ENCODE measurements at regions not wholly inside any gene's neighbourhood (a gene's known extent, or its start where the extent isn't known, plus 50 kb on each side); places are given as distances from the start of the nearest gene placed in this dataset.
"Not testable (repeated sequence)": the region's sequence is repeated elsewhere in the genome, so short reads cannot be mapped to it uniquely, and the experiment has no call there.

DNA sequence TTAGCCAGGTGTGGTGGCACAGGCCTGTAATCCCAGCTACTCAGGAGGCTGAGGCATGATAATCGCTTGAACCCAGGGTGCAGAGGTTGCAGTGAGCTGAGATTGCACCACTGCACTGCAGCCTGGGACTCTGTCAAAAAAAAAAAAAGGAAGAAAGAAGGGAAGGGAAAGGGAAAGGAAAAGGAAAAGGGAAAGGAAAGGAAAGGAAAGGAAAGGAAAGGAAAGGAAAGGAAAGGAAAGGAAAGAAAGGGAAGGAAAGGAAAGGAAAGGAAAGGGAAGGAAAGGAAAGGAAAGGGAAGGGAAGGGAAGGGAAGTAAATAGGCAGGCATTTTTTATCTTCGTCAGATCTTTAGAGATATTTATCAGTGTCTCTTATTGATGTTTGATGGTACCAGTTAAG lies 290.0 kb upstream of the MIR17HG start:
- TF ChIP-seq, protein P1, sequence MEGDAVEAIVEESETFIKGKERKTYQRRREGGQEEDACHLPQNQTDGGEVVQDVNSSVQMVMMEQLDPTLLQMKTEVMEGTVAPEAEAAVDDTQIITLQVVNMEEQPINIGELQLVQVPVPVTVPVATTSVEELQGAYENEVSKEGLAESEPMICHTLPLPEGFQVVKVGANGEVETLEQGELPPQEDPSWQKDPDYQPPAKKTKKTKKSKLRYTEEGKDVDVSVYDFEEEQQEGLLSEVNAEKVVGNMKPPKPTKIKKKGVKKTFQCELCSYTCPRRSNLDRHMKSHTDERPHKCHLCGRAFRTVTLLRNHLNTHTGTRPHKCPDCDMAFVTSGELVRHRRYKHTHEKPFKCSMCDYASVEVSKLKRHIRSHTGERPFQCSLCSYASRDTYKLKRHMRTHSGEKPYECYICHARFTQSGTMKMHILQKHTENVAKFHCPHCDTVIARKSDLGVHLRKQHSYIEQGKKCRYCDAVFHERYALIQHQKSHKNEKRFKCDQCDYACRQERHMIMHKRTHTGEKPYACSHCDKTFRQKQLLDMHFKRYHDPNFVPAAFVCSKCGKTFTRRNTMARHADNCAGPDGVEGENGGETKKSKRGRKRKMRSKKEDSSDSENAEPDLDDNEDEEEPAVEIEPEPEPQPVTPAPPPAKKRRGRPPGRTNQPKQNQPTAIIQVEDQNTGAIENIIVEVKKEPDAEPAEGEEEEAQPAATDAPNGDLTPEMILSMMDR (IDR thresholded peaks at IDR 0.05; ENCODE audit: low read depth, low read length, missing input control) = not testable (repeated sequence)
- not testable (repeated sequence) for TF ChIP-seq RAD21, SP1 (IDR thresholded peaks at IDR 0.05)

Measured in liver (tissue), 3 donors.